Ovary (tissue), 7 donors: ENCODE measurements at regions not wholly inside any gene's neighbourhood (a gene's known extent, or its start where the extent isn't known, plus 50 kb on each side); places are given as distances from the start of the nearest gene placed in this dataset.

Source experiments
- DNase-seq, 5 donors: peaks; one replicate each; pipeline ENCODE4 v3.0.0-alpha.2; 2019 to 2020
- H3K27ac ChIP-seq, 2 donors: fragments of 200-600 bp; one replicate each; pipeline versions ENCODE4 v1.5.1 to v1.8.0; 2019 to 2022
- H3K27me3 ChIP-seq: fragments of 200-600 bp; one replicate; pipeline ENCODE4 v1.8.0; 2022
- H3K36me3 ChIP-seq: fragments of 200-600 bp; sonication (generic); one replicate; pipeline ENCODE4 v1.5.1; 2019
- H3K4me1 ChIP-seq: one replicate; pipeline ENCODE4 v1.8.1; 2013; ENCODE audit warnings: mild to moderate bottlenecking, moderate library complexity; ENCODE audit not compliant: insufficient read depth
- H3K4me3 ChIP-seq: fragments of 200-600 bp; sonication (generic); one replicate; pipeline ENCODE4 v1.5.1; 2017
- H3K9me3 ChIP-seq, 2 donors: fragments of 200-600 bp in 1 of 2; sonication (generic) in 1 of 2; one replicate each; pipeline versions ENCODE4 v1.5.1 to v1.8.1; 2013 to 2019; ENCODE audit warnings: mild to moderate bottlenecking in 1 of 2, moderate library complexity in 1 of 2
- EP300 ChIP-seq: sonication (generic); formaldehyde crosslinking; IDR thresholded peaks from one replicate; pipeline ENCODE4 v1.6.1; 2017; ENCODE audit warnings: antibody characterized with exemption
- POLR2A ChIP-seq: fragments of 450-650 bp; IDR thresholded peaks from one replicate; pipeline ENCODE4 v1.6.1; 2017; ENCODE audit warnings: antibody characterized with exemption, mild to moderate bottlenecking, moderate library complexity
- whole genome bisulfite sequencing, 3 donors: extraction: QIAGEN DNeasy Blood & Tissue Kit in 1 of 3; methylation state at CpG; one replicate each; pipeline versions ENCODE4 v1.1.5 to v1.1.7; 2013 to 2017; 5-methylcytosine and 5-hydroxymethylcytosine counted together
- intact Hi-C, 4 donors: fragments of 100-400 bp; cut with DNase I; formaldehyde crosslinking; loops; one replicate each; pipeline versions ENCODE4 v1.11.0 to v1.15.1; 2022 to 2023
- TF ChIP-seq, protein P1 (sequence below), 3 donors: fragments of 450-650 bp in 2 of 3; fragments of 200-600 bp in 1 of 3; IDR thresholded peaks; one replicate each; pipeline versions ENCODE4 v1.5.1 to v1.8.0; 2016 to 2022; ENCODE audit warnings: antibody characterized with exemption in 3 of 3, mild to moderate bottlenecking in 1 of 3
- donor health status: DM: no; HTN: no; CAD: no; lungs with moderate emphysema.
- donor health status: DM: no; HTN: no; CAD: no.
- donor health status: Bipolar disorder and iron deficiency.
- donor health status: DM: no; HTN: no; CAD: no.
- donor health status: DM: yes; HTN: yes; CAD: no.

- intact Hi-C loops, result no loop called here
- H3K36me3 ChIP-seq, result no peaks in the 10 kb centered on the region
- H3K27ac ChIP-seq, result no peak overlapping the region
- 85 to 100% (median 92%) methylated on average over 2 of the region's 2 CpGs for WGBS, 3 donors
- no peak overlapping the region for H3K4me3 ChIP-seq
- H3K27me3 ChIP-seq, result no peaks in the 10 kb centered on the region
- H3K9me3 ChIP-seq, result no peaks in the 10 kb centered on the region
- TF ChIP-seq, protein P1, sequence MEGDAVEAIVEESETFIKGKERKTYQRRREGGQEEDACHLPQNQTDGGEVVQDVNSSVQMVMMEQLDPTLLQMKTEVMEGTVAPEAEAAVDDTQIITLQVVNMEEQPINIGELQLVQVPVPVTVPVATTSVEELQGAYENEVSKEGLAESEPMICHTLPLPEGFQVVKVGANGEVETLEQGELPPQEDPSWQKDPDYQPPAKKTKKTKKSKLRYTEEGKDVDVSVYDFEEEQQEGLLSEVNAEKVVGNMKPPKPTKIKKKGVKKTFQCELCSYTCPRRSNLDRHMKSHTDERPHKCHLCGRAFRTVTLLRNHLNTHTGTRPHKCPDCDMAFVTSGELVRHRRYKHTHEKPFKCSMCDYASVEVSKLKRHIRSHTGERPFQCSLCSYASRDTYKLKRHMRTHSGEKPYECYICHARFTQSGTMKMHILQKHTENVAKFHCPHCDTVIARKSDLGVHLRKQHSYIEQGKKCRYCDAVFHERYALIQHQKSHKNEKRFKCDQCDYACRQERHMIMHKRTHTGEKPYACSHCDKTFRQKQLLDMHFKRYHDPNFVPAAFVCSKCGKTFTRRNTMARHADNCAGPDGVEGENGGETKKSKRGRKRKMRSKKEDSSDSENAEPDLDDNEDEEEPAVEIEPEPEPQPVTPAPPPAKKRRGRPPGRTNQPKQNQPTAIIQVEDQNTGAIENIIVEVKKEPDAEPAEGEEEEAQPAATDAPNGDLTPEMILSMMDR (IDR thresholded peaks at IDR 0.05), result no peak
- TF ChIP-seq EP300 (no peak), POLR2A (no peak)
- no peak for DNase-seq
- H3K4me1 ChIP-seq, result peaks cover 6% of the 10 kb centered on the region
Measured at GRCh38 chr6:22921828-22922227, 352.5 kb downstream of the HDGFL1 start.

GRCh38 chr6:22925304-22925835, 356.0 kb downstream of the HDGFL1 start:
- TF ChIP-seq, protein P1 (IDR thresholded peaks at IDR 0.05), result no peak
- TF ChIP-seq POLR2A (no peak), EP300 (no peak)
- Histone ChIP-seq H3K27me3 (no peaks in the 10 kb centered on the region), H3K4me1 (peaks cover 4% of the 10 kb centered on the region), H3K36me3 (no peaks in the 10 kb centered on the region), H3K27ac (no peak overlapping the region), H3K4me3 (no peak overlapping the region), H3K9me3 (no peaks in the 10 kb centered on the region)
- intact Hi-C loops, result no loop called here
- DNase-seq, result no peak
- WGBS, 3 donors, result 66 to 74% (median 66%) methylated on average over 2 of the region's 2 CpGs

DNA sequence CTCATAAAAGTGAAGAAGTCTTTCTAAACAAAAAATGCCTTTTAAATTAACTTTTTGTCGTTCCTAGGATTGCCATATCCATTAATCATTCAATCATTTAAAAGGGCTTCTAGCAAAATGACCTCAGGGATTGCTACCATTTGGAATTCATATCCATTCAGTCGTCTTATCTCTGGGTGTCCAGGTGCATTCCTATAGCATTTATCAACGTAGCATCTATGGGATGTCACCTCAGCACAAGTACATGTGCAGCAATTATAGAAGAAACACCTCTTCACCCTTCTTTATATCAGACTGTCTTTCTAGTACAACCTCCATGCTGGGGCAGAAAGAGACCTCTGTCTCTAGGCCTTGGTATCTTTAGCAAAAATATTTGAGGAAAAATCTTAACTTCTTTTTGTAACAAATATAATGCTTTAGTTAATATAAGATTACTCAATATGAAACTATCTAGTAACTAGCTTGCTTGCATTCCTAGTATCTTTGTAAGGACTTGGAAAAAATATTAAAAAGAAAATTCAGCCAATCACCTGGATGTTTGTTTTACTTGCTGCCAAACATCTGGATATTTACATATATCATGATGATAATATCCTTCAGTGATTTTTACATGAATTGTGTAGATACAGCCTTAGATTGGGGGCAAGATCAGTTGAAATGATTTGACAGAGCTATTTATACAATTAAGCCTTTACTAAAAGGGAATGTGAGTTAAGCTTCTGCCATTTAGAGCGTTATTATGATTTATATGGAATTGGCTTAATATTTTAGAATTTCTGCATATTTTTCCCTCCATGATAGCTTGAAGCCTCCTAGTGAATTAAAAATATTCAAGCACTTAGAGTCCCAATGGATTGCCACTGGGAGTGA, 356.8 kb downstream of the HDGFL1 start:
- Histone ChIP-seq H3K36me3 (no peaks in the 10 kb centered on the region), H3K27me3 (no peaks in the 10 kb centered on the region), H3K4me1 (peaks cover 4% of the 10 kb centered on the region), H3K27ac (no peak overlapping the region), H3K9me3 (no peaks in the 10 kb centered on the region), H3K4me3 (no peak overlapping the region)
- DNase-seq, result no peak
- 50 to 56% (median 53%) methylated on average over 4 of the region's 4 CpGs for WGBS, 3 donors
- intact Hi-C loops, result no loop called here
- TF ChIP-seq EP300 (no peak), POLR2A (no peak)
- TF ChIP-seq, protein P1 (IDR thresholded peaks at IDR 0.05), result no peak

- peaks cover 4% of the 10 kb centered on the region for H3K4me1 ChIP-seq
- no peaks in the 10 kb centered on the region for H3K27me3 ChIP-seq
- H3K36me3 ChIP-seq, result no peaks in the 10 kb centered on the region
- DNase-seq, result peak in 1 of 5 donors; percentile 13
- WGBS, 3 donors, result 36 to 70% (median 48%) methylated on average over 2 of the region's 2 CpGs
- intact Hi-C loops, result no loop called here
- no peak overlapping the region for H3K4me3 ChIP-seq
- no peak overlapping the region for H3K27ac ChIP-seq
- no peak for TF ChIP-seq POLR2A
- no peak for TF ChIP-seq EP300
- TF ChIP-seq, protein P1 (IDR thresholded peaks at IDR 0.05), result no peak
- H3K9me3 ChIP-seq, result no peaks in the 10 kb centered on the region
Measured at GRCh38 chr6:22926790-22927354, 357.5 kb downstream of the HDGFL1 start.
